ENCODE measurements at regions not wholly inside any gene's neighbourhood (a gene's known extent, or its start where the extent isn't known, plus 50 kb on each side); places are given as distances from the start of the nearest gene placed in this dataset.

DNA sequence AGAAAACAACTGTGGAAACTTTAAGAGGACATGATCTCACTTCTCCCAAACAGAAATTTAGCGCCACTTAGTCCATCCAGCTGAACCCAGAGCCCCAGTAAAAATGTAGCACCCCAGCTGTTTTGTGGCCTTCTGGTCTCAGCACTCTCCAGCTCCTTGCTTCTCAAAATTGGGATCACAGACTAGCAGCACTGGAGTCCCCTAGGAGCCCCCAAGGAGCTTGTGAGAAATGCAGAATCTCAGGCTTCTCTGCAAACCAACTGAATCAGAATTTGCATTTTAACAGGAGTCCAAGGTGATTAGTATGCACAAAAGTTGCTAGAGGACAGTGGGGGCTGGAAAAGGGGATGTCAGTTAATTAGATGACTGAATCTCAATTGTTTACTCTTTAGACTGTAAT lies 89.8 kb upstream of the FIBIN start:
- DNase-seq (no peak), ATAC-seq (no peak)
- TF ChIP-seq, protein P1, sequence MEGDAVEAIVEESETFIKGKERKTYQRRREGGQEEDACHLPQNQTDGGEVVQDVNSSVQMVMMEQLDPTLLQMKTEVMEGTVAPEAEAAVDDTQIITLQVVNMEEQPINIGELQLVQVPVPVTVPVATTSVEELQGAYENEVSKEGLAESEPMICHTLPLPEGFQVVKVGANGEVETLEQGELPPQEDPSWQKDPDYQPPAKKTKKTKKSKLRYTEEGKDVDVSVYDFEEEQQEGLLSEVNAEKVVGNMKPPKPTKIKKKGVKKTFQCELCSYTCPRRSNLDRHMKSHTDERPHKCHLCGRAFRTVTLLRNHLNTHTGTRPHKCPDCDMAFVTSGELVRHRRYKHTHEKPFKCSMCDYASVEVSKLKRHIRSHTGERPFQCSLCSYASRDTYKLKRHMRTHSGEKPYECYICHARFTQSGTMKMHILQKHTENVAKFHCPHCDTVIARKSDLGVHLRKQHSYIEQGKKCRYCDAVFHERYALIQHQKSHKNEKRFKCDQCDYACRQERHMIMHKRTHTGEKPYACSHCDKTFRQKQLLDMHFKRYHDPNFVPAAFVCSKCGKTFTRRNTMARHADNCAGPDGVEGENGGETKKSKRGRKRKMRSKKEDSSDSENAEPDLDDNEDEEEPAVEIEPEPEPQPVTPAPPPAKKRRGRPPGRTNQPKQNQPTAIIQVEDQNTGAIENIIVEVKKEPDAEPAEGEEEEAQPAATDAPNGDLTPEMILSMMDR (IDR thresholded peaks at IDR 0.05), result no peak
- Histone ChIP-seq H3K27ac (no peak overlapping the region), H3K9me3 (no peaks in the 10 kb centered on the region), H3K36me3 (no peaks in the 10 kb centered on the region), H3K4me3 (no peak overlapping the region), H3K27me3 (no peaks in the 10 kb centered on the region), H3K4me1 (no peaks in the 10 kb centered on the region)
- intact Hi-C loops (cut with DNase I), result no loop called here

DNA sequence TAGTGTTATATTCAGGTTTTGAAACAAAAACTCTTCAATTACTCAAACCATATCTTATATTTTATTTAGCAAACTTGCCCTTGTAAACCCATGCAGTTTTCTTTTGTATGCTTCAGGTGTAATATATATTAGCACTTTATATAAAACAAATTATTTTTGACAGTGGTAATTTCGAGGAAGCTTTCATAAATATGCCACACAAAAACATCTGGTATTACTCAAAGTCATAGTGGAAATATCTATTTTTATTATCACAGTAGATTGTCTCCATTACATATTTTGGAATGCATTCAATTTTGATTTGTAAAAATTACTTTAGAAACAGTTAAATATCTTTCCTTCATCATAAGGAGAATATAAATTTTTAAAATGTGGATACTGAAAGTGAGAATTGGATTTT lies 89.1 kb upstream of the FIBIN start:
- Histone ChIP-seq H3K36me3 (no peaks in the 10 kb centered on the region), H3K27me3 (no peaks in the 10 kb centered on the region), H3K4me3 (no peak overlapping the region), H3K27ac (no peak overlapping the region), H3K4me1 (no peaks in the 10 kb centered on the region), H3K9me3 (no peaks in the 10 kb centered on the region)
- TF ChIP-seq, protein P1 (IDR thresholded peaks at IDR 0.05), result no peak
- ATAC-seq (no peak), DNase-seq (no peak)
- intact Hi-C loops (cut with DNase I), result no loop called here

DNA sequence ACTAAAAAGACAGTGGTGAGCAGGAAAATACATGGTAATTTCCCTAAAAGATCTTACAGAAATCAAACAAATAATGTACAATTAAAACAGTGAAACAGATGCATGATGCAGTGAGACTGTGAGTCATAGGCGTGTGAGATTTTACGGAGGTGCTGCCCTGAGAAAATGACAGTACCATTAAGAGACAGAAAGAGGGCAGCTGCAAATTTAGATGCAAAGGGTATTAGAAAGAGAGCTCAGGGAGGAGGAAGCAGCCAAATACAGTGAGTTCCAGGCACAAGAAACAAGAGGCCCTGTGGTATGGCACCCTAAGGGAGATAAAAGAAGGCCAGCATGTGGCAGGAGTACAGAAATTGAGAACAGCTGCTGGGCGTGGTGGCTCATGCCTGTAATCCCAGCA lies 88.5 kb upstream of the FIBIN start:
- Histone ChIP-seq H3K4me3 (no peak overlapping the region), H3K4me1 (no peaks in the 10 kb centered on the region), H3K36me3 (no peaks in the 10 kb centered on the region), H3K27ac (no peak overlapping the region), H3K9me3 (no peaks in the 10 kb centered on the region), H3K27me3 (no peaks in the 10 kb centered on the region)
- TF ChIP-seq, protein P1 (IDR thresholded peaks at IDR 0.05), result no peak
- intact Hi-C loops (cut with DNase I), result no loop called here
- DNase-seq, result no peak
- ATAC-seq, result no peak

DNA sequence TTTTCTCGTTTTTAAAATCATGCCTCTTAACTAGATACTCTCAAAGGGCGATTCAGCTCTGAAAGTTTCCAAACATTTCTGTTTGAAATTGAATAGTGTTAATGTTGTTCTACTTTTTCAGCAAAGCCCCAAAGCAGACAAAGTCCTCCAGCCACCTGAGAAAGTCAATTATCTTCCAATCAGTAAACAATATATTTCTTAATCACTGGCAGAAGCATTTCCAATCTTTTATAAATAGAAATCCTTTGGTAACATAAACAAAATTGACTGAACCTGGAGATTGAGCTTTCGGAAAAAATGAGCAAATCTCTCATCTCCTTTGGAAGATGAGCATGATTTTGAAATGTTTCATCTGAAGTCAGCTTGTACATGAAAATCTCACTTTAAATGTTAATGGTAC lies 84.4 kb upstream of the FIBIN start:
- ATAC-seq, result no peak
- Histone ChIP-seq H3K36me3 (no peaks in the 10 kb centered on the region), H3K27me3 (no peaks in the 10 kb centered on the region), H3K27ac (no peak overlapping the region), H3K9me3 (no peaks in the 10 kb centered on the region), H3K4me3 (no peak overlapping the region), H3K4me1 (no peaks in the 10 kb centered on the region)
- no peak for DNase-seq
- intact Hi-C loops (cut with DNase I), result no loop called here
- TF ChIP-seq, protein P1 (IDR thresholded peaks at IDR 0.05), result no peak

DNA sequence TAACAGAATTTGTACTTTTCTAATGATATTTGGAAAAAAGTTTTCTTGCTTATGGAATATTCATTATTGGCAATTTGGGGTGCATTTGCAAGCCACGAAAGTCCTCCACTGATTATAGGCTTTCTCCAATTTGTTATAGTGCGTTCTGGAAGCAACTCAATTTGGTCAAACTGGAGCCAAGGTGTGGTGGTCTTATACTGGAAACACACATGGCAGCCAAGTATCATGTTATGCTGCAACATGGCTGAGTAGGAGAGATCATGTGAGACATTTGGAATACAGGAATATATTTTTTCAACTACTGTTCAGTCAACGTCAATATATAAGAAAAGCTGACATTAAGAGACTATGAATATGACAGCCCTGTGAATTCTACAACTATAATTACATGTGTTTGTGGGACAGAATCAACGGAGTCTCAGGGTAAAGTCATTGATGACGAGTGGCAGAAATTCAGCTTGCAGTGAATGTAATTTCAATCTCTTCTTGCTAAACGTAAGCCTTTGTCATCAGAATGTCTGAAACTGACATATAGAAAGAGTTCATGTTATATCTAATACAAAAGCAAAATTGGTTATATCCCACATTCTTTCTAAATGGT lies 83.8 kb upstream of the FIBIN start:
- Histone ChIP-seq H3K4me1 (no peaks in the 10 kb centered on the region), H3K27me3 (no peaks in the 10 kb centered on the region), H3K36me3 (no peaks in the 10 kb centered on the region), H3K27ac (no peak overlapping the region), H3K9me3 (no peaks in the 10 kb centered on the region), H3K4me3 (no peak overlapping the region)
- intact Hi-C loops (cut with DNase I), result no loop called here
- TF ChIP-seq, protein P1 (IDR thresholded peaks at IDR 0.05), result no peak
- DNase-seq (no peak), ATAC-seq (no peak)

Data from left lung (tissue), 4 donors.